ENCODE measurements at regions not wholly inside any gene's neighbourhood (a gene's known extent, or its start where the extent isn't known, plus 50 kb on each side); places are given as distances from the start of the nearest gene placed in this dataset.

- TF ChIP-seq STAT5B (CRISPR knock-in tag; IDR thresholded peaks at IDR 0.05) (no peak), SMC3 (conservative IDR thresholded peaks at IDR 0.05; ENCODE audit: insufficient read depth, low read depth, low read length) (no peak), TEAD2 (tag; IDR thresholded peaks at IDR 0.05) (no peak), HINFP (tag; conservative IDR thresholded peaks at IDR 0.05; ENCODE audit: low read depth) (no peak), ATF4 (CRISPR knock-in tag; IDR thresholded peaks at IDR 0.05) (no peak), GABPB1 (CRISPR knock-in tag; IDR thresholded peaks at IDR 0.05) (no peak), TBL1XR1 (IDR thresholded peaks at IDR 0.05; ENCODE audit: low read length in 2 of 2) (no peak), SRF (CRISPR knock-in tag; IDR thresholded peaks at IDR 0.05) (no peak), POLR2AphosphoS5 (IDR thresholded peaks at IDR 0.05; ENCODE audit: control insufficient read depth, insufficient read depth, low read depth, low read length) (no peak), SNIP1 (IDR thresholded peaks at IDR 0.05; ENCODE audit: low read depth) (no peak), ZNF717 (CRISPR knock-in tag; IDR thresholded peaks at IDR 0.05) (no peak)
- TF ChIP-seq, protein P1, sequence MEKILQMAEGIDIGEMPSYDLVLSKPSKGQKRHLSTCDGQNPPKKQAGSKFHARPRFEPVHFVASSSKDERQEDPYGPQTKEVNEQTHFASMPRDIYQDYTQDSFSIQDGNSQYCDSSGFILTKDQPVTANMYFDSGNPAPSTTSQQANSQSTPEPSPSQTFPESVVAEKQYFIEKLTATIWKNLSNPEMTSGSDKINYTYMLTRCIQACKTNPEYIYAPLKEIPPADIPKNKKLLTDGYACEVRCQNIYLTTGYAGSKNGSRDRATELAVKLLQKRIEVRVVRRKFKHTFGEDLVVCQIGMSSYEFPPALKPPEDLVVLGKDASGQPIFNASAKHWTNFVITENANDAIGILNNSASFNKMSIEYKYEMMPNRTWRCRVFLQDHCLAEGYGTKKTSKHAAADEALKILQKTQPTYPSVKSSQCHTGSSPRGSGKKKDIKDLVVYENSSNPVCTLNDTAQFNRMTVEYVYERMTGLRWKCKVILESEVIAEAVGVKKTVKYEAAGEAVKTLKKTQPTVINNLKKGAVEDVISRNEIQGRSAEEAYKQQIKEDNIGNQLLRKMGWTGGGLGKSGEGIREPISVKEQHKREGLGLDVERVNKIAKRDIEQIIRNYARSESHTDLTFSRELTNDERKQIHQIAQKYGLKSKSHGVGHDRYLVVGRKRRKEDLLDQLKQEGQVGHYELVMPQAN (IDR thresholded peaks at IDR 0.05; ENCODE audit: borderline replicate concordance): no peak
- TF ChIP-seq, protein P2, sequence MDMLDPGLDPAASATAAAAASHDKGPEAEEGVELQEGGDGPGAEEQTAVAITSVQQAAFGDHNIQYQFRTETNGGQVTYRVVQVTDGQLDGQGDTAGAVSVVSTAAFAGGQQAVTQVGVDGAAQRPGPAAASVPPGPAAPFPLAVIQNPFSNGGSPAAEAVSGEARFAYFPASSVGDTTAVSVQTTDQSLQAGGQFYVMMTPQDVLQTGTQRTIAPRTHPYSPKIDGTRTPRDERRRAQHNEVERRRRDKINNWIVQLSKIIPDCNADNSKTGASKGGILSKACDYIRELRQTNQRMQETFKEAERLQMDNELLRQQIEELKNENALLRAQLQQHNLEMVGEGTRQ (CRISPR knock-in tag; IDR thresholded peaks at IDR 0.05): no peak
- TF ChIP-seq, protein P3, sequence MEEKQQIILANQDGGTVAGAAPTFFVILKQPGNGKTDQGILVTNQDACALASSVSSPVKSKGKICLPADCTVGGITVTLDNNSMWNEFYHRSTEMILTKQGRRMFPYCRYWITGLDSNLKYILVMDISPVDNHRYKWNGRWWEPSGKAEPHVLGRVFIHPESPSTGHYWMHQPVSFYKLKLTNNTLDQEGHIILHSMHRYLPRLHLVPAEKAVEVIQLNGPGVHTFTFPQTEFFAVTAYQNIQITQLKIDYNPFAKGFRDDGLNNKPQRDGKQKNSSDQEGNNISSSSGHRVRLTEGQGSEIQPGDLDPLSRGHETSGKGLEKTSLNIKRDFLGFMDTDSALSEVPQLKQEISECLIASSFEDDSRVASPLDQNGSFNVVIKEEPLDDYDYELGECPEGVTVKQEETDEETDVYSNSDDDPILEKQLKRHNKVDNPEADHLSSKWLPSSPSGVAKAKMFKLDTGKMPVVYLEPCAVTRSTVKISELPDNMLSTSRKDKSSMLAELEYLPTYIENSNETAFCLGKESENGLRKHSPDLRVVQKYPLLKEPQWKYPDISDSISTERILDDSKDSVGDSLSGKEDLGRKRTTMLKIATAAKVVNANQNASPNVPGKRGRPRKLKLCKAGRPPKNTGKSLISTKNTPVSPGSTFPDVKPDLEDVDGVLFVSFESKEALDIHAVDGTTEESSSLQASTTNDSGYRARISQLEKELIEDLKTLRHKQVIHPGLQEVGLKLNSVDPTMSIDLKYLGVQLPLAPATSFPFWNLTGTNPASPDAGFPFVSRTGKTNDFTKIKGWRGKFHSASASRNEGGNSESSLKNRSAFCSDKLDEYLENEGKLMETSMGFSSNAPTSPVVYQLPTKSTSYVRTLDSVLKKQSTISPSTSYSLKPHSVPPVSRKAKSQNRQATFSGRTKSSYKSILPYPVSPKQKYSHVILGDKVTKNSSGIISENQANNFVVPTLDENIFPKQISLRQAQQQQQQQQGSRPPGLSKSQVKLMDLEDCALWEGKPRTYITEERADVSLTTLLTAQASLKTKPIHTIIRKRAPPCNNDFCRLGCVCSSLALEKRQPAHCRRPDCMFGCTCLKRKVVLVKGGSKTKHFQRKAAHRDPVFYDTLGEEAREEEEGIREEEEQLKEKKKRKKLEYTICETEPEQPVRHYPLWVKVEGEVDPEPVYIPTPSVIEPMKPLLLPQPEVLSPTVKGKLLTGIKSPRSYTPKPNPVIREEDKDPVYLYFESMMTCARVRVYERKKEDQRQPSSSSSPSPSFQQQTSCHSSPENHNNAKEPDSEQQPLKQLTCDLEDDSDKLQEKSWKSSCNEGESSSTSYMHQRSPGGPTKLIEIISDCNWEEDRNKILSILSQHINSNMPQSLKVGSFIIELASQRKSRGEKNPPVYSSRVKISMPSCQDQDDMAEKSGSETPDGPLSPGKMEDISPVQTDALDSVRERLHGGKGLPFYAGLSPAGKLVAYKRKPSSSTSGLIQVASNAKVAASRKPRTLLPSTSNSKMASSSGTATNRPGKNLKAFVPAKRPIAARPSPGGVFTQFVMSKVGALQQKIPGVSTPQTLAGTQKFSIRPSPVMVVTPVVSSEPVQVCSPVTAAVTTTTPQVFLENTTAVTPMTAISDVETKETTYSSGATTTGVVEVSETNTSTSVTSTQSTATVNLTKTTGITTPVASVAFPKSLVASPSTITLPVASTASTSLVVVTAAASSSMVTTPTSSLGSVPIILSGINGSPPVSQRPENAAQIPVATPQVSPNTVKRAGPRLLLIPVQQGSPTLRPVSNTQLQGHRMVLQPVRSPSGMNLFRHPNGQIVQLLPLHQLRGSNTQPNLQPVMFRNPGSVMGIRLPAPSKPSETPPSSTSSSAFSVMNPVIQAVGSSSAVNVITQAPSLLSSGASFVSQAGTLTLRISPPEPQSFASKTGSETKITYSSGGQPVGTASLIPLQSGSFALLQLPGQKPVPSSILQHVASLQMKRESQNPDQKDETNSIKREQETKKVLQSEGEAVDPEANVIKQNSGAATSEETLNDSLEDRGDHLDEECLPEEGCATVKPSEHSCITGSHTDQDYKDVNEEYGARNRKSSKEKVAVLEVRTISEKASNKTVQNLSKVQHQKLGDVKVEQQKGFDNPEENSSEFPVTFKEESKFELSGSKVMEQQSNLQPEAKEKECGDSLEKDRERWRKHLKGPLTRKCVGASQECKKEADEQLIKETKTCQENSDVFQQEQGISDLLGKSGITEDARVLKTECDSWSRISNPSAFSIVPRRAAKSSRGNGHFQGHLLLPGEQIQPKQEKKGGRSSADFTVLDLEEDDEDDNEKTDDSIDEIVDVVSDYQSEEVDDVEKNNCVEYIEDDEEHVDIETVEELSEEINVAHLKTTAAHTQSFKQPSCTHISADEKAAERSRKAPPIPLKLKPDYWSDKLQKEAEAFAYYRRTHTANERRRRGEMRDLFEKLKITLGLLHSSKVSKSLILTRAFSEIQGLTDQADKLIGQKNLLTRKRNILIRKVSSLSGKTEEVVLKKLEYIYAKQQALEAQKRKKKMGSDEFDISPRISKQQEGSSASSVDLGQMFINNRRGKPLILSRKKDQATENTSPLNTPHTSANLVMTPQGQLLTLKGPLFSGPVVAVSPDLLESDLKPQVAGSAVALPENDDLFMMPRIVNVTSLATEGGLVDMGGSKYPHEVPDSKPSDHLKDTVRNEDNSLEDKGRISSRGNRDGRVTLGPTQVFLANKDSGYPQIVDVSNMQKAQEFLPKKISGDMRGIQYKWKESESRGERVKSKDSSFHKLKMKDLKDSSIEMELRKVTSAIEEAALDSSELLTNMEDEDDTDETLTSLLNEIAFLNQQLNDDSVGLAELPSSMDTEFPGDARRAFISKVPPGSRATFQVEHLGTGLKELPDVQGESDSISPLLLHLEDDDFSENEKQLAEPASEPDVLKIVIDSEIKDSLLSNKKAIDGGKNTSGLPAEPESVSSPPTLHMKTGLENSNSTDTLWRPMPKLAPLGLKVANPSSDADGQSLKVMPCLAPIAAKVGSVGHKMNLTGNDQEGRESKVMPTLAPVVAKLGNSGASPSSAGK (IDR thresholded peaks at IDR 0.05): no peak
These were observed 64.6 kb upstream of the COL13A1 start for GRCh38 chr10:69736886-69737641.

Data from K562 (cell line).